ENCODE measurements at regions not wholly inside any gene's neighbourhood (a gene's known extent, or its start where the extent isn't known, plus 50 kb on each side); places are given as distances from the start of the nearest gene placed in this dataset.

- no peaks in the 10 kb centered on the region for H4K20me1 ChIP-seq (replicated peaks; ENCODE audit: control insufficient read depth, insufficient read depth, low read length)
- no peak for DNase-seq (ENCODE audit: extremely low read depth in 1 of 4, low spot score in 3 of 4)
- H3K4me2 ChIP-seq (ENCODE audit: insufficient read depth, low read length): no peak overlapping the region
- H3K9ac ChIP-seq (ENCODE audit: insufficient read depth in 1 of 2, low read depth in 2 of 2, low read length in 2 of 2): no peak overlapping the region
- CTCF ChIA-PET (ENCODE audit: low intra/inter-chr PET ratio): no interaction called here
- H3K36me3 ChIP-seq (ENCODE audit: control insufficient read depth, insufficient read depth, low read length): no peaks in the 10 kb centered on the region
- no peaks in the 10 kb centered on the region for H3K9me3 ChIP-seq (replicated peaks; ENCODE audit: control insufficient read depth, insufficient read depth, low read depth, low read length)
- no peaks in the 10 kb centered on the region for H3K79me2 ChIP-seq (ENCODE audit: control insufficient read depth, insufficient read depth, low read length)
- in situ Hi-C loops (cut with MboI): no loop called here
- H3K4me1 ChIP-seq (replicated peaks in 1 of 2; ENCODE audit: control insufficient read depth in 2 of 2, insufficient read depth in 2 of 2, low read length in 2 of 2): no peaks in the 10 kb centered on the region
- intact Hi-C loops (cut with micrococcal nuclease): no loop called here
- H3K27me3 ChIP-seq (ENCODE audit: control insufficient read depth in 2 of 2, insufficient read depth in 2 of 2, low read length in 2 of 2): no peaks in the 10 kb centered on the region
- WGBS (ENCODE audit: insufficient coverage, low coverage, missing lambda C conversion rate): 0% methylated on average over 3 of the region's 3 CpGs
- no peak overlapping the region for H2AFZ ChIP-seq (ENCODE audit: low read depth, low read length)
- POLR2A ChIA-PET: no interaction called here
- no peak overlapping the region for H3K4me3 ChIP-seq
- no peak for TF ChIP-seq ATF2 (CRISPR knock-in tag; IDR thresholded peaks at IDR 0.05)
- TF ChIP-seq ZNF384 (IDR thresholded peaks at IDR 0.05; ENCODE audit: low read depth, low read length): no peak
- no peak for TF ChIP-seq CBX3 (IDR thresholded peaks at IDR 0.05; ENCODE audit: borderline replicate concordance in 1 of 2, low read length in 2 of 2)
- no peak for TF ChIP-seq MYNN (IDR thresholded peaks at IDR 0.05)
- TF ChIP-seq MYNN (CRISPR knock-in tag; IDR thresholded peaks at IDR 0.05): no peak
- no peak for TF ChIP-seq ILK (tag; IDR thresholded peaks at IDR 0.05; ENCODE audit: borderline replicate concordance, low read depth)
- no peak for TF ChIP-seq ARID3B (CRISPR knock-in tag; IDR thresholded peaks at IDR 0.05; ENCODE audit: borderline replicate concordance)
- TF ChIP-seq RBFOX2 (IDR thresholded peaks at IDR 0.05; ENCODE audit: low read depth, low read length): no peak
- no peak for ATAC-seq
- FAIRE-seq: no peak
- H3K27ac ChIP-seq (ENCODE audit: extremely low read depth, low read depth, low read length): no peak overlapping the region
- BruUV-seq (replicated peaks): no TSS peak
- H3K9me1 ChIP-seq (ENCODE audit: control insufficient read depth, insufficient read depth, low read length): no peaks in the 10 kb centered on the region
These were observed 356.6 kb downstream of the FOXO1 start for GRCh38 chr13:40309881-40310280.
